Progenitor cell of endocrine pancreas (in vitro differentiated cells): ENCODE measurements at regions not wholly inside any gene's neighbourhood (a gene's known extent, or its start where the extent isn't known, plus 50 kb on each side); places are given as distances from the start of the nearest gene placed in this dataset.

ENCODE experiments used
- DNase-seq: peaks from one replicate; pipeline ENCODE4 v3.0.0; 2021; ENCODE audit warnings: low spot score; ENCODE audit not compliant: unreplicated experiment
- H3K27ac Mint-ChIP-seq: 2 replicates; pipeline ENCODE4 v1.8.0; 2021; ENCODE audit warnings: mild to moderate bottlenecking, moderate library complexity, mixed read lengths
- H3K27me3 Mint-ChIP-seq: 2 replicates; pipeline ENCODE4 v1.8.0; 2021; ENCODE audit warnings: mixed read lengths
- H3K36me3 Mint-ChIP-seq: 2 replicates; pipeline ENCODE4 v1.8.0; 2022; ENCODE audit warnings: mixed read lengths; ENCODE audit not compliant: insufficient read depth
- H3K4me1 Mint-ChIP-seq: 2 replicates; pipeline ENCODE4 v1.8.0; 2021; ENCODE audit warnings: low read depth, mixed read lengths
- H3K4me3 Mint-ChIP-seq: 2 replicates; pipeline ENCODE4 v1.8.0; 2021; ENCODE audit warnings: low read depth, mild to moderate bottlenecking, moderate library complexity, mixed read lengths
- H3K9me3 Mint-ChIP-seq: 2 replicates; pipeline ENCODE4 v1.8.0; 2021; ENCODE audit warnings: low read depth, mixed read lengths
- TF ChIP-seq, protein P1 (sequence below): fragments of 200-600 bp; sonication (generic); IDR thresholded peaks from one replicate; pipeline ENCODE4 v1.5.0; 2021; ENCODE audit warnings: antibody characterized with exemption, mild to moderate bottlenecking; ENCODE audit not compliant: unreplicated experiment

DNA sequence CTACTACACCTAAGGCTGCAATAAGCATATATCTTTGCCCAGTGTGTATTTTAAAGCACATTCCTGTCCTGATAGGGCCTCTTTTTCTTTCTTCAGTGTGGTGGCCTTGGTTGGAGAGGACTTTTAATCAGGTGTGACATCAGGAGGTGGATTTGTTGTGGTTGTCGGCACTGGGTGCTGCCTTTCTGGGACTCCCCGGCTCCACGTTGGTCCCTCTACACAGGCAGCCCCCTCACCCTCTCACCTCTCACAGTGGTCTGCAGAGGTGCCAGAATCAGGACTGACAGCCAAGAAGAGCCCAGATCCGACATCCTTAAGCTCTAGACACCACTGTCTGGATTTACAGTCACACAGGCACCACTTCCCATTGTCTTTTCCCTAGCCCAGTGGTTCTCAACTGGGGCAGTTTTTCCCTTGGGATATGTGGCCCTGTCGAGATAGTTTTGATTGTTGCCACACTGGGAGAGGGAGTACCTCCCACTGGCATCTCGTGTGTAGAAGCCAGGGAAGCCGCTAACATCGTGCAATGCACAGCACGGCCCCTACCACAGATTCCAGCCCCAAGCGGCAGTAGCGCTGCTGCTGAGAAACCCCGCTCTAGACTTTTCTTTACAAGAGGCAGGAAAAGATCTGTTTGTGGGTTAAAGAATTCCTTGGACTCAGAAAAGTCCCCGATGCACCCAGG, 314.1 kb downstream of the QKI start:
- H3K27me3 Mint-ChIP-seq: peaks cover 52% of the 10 kb centered on the region
- H3K9me3 Mint-ChIP-seq: no peaks in the 10 kb centered on the region
- TF ChIP-seq, protein P1, sequence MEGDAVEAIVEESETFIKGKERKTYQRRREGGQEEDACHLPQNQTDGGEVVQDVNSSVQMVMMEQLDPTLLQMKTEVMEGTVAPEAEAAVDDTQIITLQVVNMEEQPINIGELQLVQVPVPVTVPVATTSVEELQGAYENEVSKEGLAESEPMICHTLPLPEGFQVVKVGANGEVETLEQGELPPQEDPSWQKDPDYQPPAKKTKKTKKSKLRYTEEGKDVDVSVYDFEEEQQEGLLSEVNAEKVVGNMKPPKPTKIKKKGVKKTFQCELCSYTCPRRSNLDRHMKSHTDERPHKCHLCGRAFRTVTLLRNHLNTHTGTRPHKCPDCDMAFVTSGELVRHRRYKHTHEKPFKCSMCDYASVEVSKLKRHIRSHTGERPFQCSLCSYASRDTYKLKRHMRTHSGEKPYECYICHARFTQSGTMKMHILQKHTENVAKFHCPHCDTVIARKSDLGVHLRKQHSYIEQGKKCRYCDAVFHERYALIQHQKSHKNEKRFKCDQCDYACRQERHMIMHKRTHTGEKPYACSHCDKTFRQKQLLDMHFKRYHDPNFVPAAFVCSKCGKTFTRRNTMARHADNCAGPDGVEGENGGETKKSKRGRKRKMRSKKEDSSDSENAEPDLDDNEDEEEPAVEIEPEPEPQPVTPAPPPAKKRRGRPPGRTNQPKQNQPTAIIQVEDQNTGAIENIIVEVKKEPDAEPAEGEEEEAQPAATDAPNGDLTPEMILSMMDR: no peak
- no peak overlapping the region for H3K4me3 Mint-ChIP-seq
- H3K36me3 Mint-ChIP-seq: no peaks in the 10 kb centered on the region
- H3K4me1 Mint-ChIP-seq: no peaks in the 10 kb centered on the region
- no peak for DNase-seq
- H3K27ac Mint-ChIP-seq: no peak overlapping the region

DNA sequence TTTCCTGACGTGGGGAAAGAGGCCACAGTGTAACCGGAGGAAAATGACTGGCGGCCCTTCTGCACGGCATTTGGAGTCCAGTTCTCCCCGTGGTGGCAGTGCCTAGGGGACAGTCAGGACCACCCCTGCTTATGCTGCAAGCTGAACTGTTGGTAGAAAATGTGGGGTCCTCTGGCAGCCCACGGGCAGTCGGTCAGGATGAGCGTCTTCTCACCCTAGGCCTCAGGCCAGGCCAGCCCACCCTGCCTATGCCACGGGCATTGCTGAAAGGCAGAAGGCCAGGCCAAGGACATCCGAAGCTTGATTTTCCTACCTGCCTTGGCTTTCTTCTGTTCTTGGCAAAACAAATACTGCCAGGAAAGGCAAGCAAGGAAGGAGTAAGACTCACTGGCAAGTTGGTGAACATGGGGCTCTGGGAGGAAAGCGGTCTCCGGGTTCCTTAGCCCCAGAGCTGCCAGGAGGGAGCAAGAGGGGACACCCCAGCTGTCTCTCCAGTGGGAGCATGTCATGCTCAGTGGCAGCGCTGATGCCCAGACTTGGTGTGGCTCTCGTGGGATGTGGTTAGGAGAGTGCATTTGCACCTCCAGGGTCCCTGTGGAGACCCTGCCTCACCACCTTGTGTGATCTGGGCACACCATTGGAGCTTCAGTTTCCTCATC, 311.6 kb downstream of the QKI start:
- H3K27me3 Mint-ChIP-seq: peaks cover 51% of the 10 kb centered on the region
- no peaks in the 10 kb centered on the region for H3K4me1 Mint-ChIP-seq
- H3K9me3 Mint-ChIP-seq: no peaks in the 10 kb centered on the region
- no peak for DNase-seq
- TF ChIP-seq, protein P1: no peak
- H3K27ac Mint-ChIP-seq: no peak overlapping the region
- no peak overlapping the region for H3K4me3 Mint-ChIP-seq
- H3K36me3 Mint-ChIP-seq: no peaks in the 10 kb centered on the region

DNA sequence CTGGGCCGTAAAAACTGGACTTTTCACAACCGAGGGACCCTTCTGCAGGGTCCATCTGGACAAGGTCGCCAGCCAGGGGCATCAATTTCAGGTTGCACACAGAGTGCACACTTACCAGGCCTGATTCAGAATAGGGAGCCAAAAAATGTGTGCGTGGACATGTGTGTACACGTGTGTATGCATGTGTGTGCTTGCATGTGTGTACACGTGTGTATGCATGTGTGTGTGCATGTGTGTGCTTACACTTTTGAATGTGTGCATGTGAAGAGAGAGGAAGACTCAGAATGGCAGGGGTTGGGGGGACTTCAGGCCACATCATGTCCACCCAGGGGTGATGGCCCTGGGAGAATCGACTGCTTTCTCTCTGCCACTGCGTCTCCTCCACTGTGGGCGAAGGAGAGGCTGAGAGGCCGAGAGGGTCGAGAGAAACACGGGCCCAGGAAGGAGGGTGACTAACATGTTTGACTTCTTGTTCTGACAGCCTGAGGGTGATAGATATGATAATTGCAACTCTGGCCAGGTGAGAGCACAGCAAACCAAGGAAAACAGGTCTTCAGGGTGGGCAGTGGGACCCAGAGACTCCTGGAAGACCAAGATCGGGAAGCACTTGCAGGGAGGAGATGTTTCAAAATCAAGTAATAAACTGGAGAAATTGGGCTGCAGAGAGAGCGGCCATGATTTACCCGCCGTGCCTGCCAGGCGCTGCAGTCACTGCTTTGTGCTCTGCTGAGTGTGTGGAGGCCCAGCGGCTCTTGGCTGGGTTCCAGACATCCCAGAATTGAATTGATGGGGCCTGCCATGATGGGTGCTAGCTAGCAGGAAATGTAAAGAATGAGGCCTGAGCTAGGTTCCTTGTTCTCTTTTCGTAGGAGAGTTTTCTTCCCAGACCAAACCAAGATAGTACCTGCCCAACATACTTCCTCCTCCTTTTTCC, 310.8 kb downstream of the QKI start:
- TF ChIP-seq, protein P1: no peak
- DNase-seq: no peak
- Mint-ChIP-seq H3K36me3 (no peaks in the 10 kb centered on the region), H3K27ac (no peak overlapping the region), H3K4me3 (no peak overlapping the region), H3K4me1 (no peaks in the 10 kb centered on the region), H3K27me3 (peaks cover 48% of the 10 kb centered on the region), H3K9me3 (no peaks in the 10 kb centered on the region)

DNA sequence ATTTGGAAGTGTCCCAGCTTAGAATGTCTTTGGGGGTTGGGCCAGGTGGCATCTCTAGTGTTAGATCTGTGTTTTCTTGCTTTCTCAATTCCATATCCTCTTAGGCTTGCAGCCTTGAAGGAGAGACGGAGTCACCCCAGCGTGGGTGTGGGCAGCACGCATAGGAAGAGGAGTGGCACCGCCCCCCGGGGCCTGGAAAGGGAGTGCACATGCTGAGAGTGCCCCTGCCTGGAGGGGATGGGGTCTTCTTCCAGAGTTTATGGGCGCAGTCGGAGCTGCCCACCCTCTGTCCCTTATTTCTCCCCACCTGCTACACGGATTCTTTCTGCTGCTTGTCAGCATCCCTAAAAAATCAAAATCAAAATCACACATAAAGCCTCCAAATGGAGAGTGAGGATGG, 309.7 kb downstream of the QKI start:
- TF ChIP-seq, protein P1: no peak
- Mint-ChIP-seq H3K9me3 (no peaks in the 10 kb centered on the region), H3K36me3 (no peaks in the 10 kb centered on the region), H3K4me3 (no peak overlapping the region), H3K27me3 (peaks cover 37% of the 10 kb centered on the region), H3K27ac (no peak overlapping the region), H3K4me1 (peaks cover 2% of the 10 kb centered on the region)
- DNase-seq: no peak

DNA sequence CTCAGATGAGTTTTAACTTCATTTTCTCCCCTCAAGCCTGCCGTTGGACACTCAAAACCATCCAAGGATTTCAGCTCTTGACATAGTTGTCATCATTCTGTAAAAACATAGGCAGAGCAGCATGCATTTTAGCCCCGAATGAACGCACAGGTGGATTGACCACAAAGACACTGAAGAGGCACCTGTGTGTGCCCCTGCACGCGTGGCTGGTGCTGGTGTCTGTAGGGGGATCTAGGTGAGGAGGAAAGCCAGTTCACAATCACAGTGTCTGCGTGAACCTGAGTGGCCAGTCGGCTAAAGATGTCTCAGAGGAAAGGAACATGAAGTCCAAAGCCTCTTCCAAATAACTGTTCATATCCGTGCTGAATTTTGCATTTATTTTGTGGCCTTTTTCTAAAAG, 309.2 kb downstream of the QKI start:
- H3K27ac Mint-ChIP-seq: no peak overlapping the region
- H3K4me3 Mint-ChIP-seq: no peak overlapping the region
- no peaks in the 10 kb centered on the region for H3K36me3 Mint-ChIP-seq
- H3K27me3 Mint-ChIP-seq: peaks cover 38% of the 10 kb centered on the region
- DNase-seq: no peak
- no peaks in the 10 kb centered on the region for H3K9me3 Mint-ChIP-seq
- TF ChIP-seq, protein P1: no peak
- H3K4me1 Mint-ChIP-seq: peaks cover 2% of the 10 kb centered on the region
